Liver (tissue), 8 donors: ENCODE measurements at regions not wholly inside any gene's neighbourhood (a gene's known extent, or its start where the extent isn't known, plus 50 kb on each side); places are given as distances from the start of the nearest gene placed in this dataset.

Experiments used
- DNase-seq: peaks from one replicate; pipeline ENCODE4 v3.0.0-alpha.2; 2017; ENCODE audit warnings: low spot score
- H3K27ac ChIP-seq, 2 donors: one replicate each; pipeline ENCODE4 v1.7.0; 2013; ENCODE audit warnings: inconsistent platforms in 2 of 2, low read length in 2 of 2, control low read depth in 1 of 2, low read depth in 1 of 2, mild to moderate bottlenecking in 1 of 2
- H3K27me3 ChIP-seq, 4 donors: one replicate each; pipeline versions ENCODE4 v1.6.1 to v1.7.0; 2013; ENCODE audit warnings: low read length in 3 of 4, inconsistent platforms in 1 of 4, mild to moderate bottlenecking in 1 of 4, moderate library complexity in 1 of 4; ENCODE audit not compliant: control insufficient read depth in 4 of 4, insufficient read depth in 4 of 4
- H3K36me3 ChIP-seq, 4 donors: one replicate each; pipeline versions ENCODE4 v1.6.1 to v1.7.0; 2013; ENCODE audit warnings: low read length in 3 of 4, mild to moderate bottlenecking in 3 of 4, low read depth in 1 of 4, moderate library complexity in 1 of 4; ENCODE audit not compliant: control insufficient read depth in 4 of 4, insufficient read depth in 3 of 4
- H3K4me1 ChIP-seq, 4 donors: one replicate each; pipeline versions ENCODE4 v1.6.1 to v1.7.0; 2013; ENCODE audit warnings: low read length in 3 of 4, mild to moderate bottlenecking in 3 of 4, moderate library complexity in 1 of 4; ENCODE audit not compliant: control insufficient read depth in 4 of 4, insufficient read depth in 4 of 4
- H3K4me3 ChIP-seq, 3 donors: one replicate each; pipeline versions ENCODE4 v1.6.1 to v1.7.0; 2013; ENCODE audit warnings: low read length in 3 of 3, control low read depth in 1 of 3, low read depth in 1 of 3, mild to moderate bottlenecking in 1 of 3
- H3K9ac ChIP-seq, 2 donors: one replicate each; pipeline ENCODE4 v1.7.0; 2013; ENCODE audit warnings: low read length in 2 of 2, mild to moderate bottlenecking in 2 of 2, moderate library complexity in 2 of 2, control low read depth in 1 of 2, low read depth in 1 of 2
- H3K9me3 ChIP-seq, 4 donors: one replicate each; pipeline versions ENCODE4 v1.6.1 to v1.7.0; 2013; ENCODE audit warnings: low read length in 3 of 4; ENCODE audit not compliant: control insufficient read depth in 4 of 4
- ATF3 ChIP-seq: IDR thresholded peaks from 2 replicates; pipeline ENCODE4 v1.6.1; 2016; ENCODE audit warnings: antibody characterized with exemption
- CTCF ChIP-seq: fragments of 150-350 bp; IDR thresholded peaks from 2 replicates; pipeline ENCODE4 v1.5.1; 2017; ENCODE audit warnings: improper control_type of control experiment, low read depth, low read length; ENCODE audit not compliant: missing input control
- FOXA1 ChIP-seq: IDR thresholded peaks from 2 replicates; pipeline ENCODE4 v1.6.1; 2016; ENCODE audit warnings: antibody characterized with exemption
- FOXA2 ChIP-seq: IDR thresholded peaks from 2 replicates; pipeline ENCODE4 v1.6.1; 2016; ENCODE audit warnings: antibody characterized with exemption
- HNF4A ChIP-seq, 2 donors: conservative IDR thresholded peaks; 2 replicates each; pipeline ENCODE4 v1.6.1; 2016; ENCODE audit warnings: antibody characterized with exemption in 2 of 2, mild to moderate bottlenecking in 2 of 2
- HNF4G ChIP-seq: IDR thresholded peaks from 2 replicates; pipeline ENCODE4 v1.6.1; 2016; ENCODE audit warnings: antibody characterized with exemption
- JUND ChIP-seq, 2 donors: IDR thresholded peaks; 2 replicates each; pipeline ENCODE4 v1.6.1; 2016; ENCODE audit warnings: antibody characterized with exemption in 2 of 2
- MAX ChIP-seq: IDR thresholded peaks from 2 replicates; pipeline ENCODE4 v1.6.1; 2016; ENCODE audit warnings: antibody characterized with exemption
- RAD21 ChIP-seq, 2 donors: IDR thresholded peaks; 2 replicates each; pipeline ENCODE4 v1.6.1; 2016; ENCODE audit warnings: antibody characterized with exemption in 2 of 2, mild to moderate bottlenecking in 2 of 2
- REST ChIP-seq: IDR thresholded peaks from 2 replicates; pipeline ENCODE4 v1.6.1; 2016; ENCODE audit warnings: antibody characterized with exemption, mild to moderate bottlenecking
- SP1 ChIP-seq: IDR thresholded peaks from 2 replicates; pipeline ENCODE4 v1.6.1; 2018; ENCODE audit warnings: antibody characterized with exemption, mild to moderate bottlenecking
- ZBTB33 ChIP-seq: IDR thresholded peaks from 2 replicates; pipeline ENCODE4 v1.6.1; 2016; ENCODE audit warnings: antibody characterized with exemption
- WGBS: extraction: QIAGEN DNeasy Blood & Tissue Kit; methylation state at CpG from one replicate; pipeline ENCODE4 v1.1.7; 2013; 5-methylcytosine and 5-hydroxymethylcytosine counted together
- donor health status: healthy.
- donor health status: healthy.
- donor health status: healthy.
- donor health status: healthy.
- donor health status: healthy.

- TF ChIP-seq HNF4G (no peak), RAD21 (IDR thresholded peaks at IDR 0.05) (peak; percentile 35 to 53), REST (no peak), CTCF (peak; percentile 14), MAX (no peak), HNF4A (conservative IDR thresholded peaks at IDR 0.05) (no peak)
- 81% methylated on average over 1 of the region's 1 CpG for whole genome bisulfite sequencing
- no peaks in the 10 kb centered on the region for H3K9me3 ChIP-seq
- no peak for DNase-seq
- no peak overlapping the region for H3K27ac ChIP-seq
- H3K9ac ChIP-seq, result no peak overlapping the region
- no peaks in the 10 kb centered on the region for H3K4me1 ChIP-seq
- no peaks in the 10 kb centered on the region for H3K27me3 ChIP-seq
- no peak overlapping the region for H3K4me3 ChIP-seq
- H3K36me3 ChIP-seq, result no peaks in the 10 kb centered on the region
Measured at GRCh38 chr3:5806192-5806591, 618.7 kb downstream of the EDEM1 start.

GRCh38 chr3:5809586-5810246, 622.2 kb downstream of the EDEM1 start:
- WGBS, result 43% methylated on average over 9 of the region's 9 CpGs

More at GRCh38 chr3:5809586-5810246, 622.2 kb downstream of the EDEM1 start:
- H3K4me3 ChIP-seq, result no peak overlapping the region
- TF ChIP-seq FOXA1 (no peak), ATF3 (no peak), ZBTB33 (no peak), JUND (IDR thresholded peaks at IDR 0.05) (no peak), FOXA2 (no peak), HNF4A (conservative IDR thresholded peaks at IDR 0.05) (no peak), SP1 (no peak)
- no peaks in the 10 kb centered on the region for H3K36me3 ChIP-seq
- no peak overlapping the region for H3K27ac ChIP-seq
- DNase-seq, result no peak
- H3K9ac ChIP-seq, result no peak overlapping the region
- no peaks in the 10 kb centered on the region for H3K4me1 ChIP-seq
- no peaks in the 10 kb centered on the region for H3K9me3 ChIP-seq
- no peaks in the 10 kb centered on the region for H3K27me3 ChIP-seq
